Naive B cell (primary cell): ENCODE measurements at regions not wholly inside any gene's neighbourhood (a gene's known extent, or its start where the extent isn't known, plus 50 kb on each side); places are given as distances from the start of the nearest gene placed in this dataset.

Source experiments
- ATAC-seq, 2 donors: fragments of 150-1000 bp; cut with Tn5 transposase; 2 replicates each; pipeline ENCODE4 v1.10.0; 2021; ENCODE audit warnings: low read depth in 2 of 2, mild to moderate bottlenecking in 2 of 2, moderate library complexity in 2 of 2
- DNase-seq: peaks from one replicate; pipeline ENCODE4 v3.0.0; 2022
- H3K27ac Mint-ChIP-seq, 6 donors: one replicate each; pipeline ENCODE4 v1.8.0; 2020 to 2022; ENCODE audit warnings: mild to moderate bottlenecking in 6 of 6, mixed read lengths in 6 of 6, moderate library complexity in 5 of 6, inconsistent platforms in 2 of 6
- H3K27me3 Mint-ChIP-seq, 3 donors: one replicate each; pipeline ENCODE4 v1.8.0; 2021 to 2022; ENCODE audit warnings: mixed read lengths in 3 of 3, mild to moderate bottlenecking in 1 of 3
- H3K36me3 Mint-ChIP-seq, 2 donors: one replicate each; pipeline ENCODE4 v1.8.0; 2020 to 2022; ENCODE audit warnings: mixed read lengths in 2 of 2, inconsistent platforms in 1 of 2, mild to moderate bottlenecking in 1 of 2
- H3K4me1 Mint-ChIP-seq, 3 donors: one replicate each; pipeline ENCODE4 v1.8.0; 2020 to 2022; ENCODE audit warnings: mixed read lengths in 3 of 3, inconsistent platforms in 1 of 3, mild to moderate bottlenecking in 1 of 3, moderate library complexity in 1 of 3
- H3K4me3 Mint-ChIP-seq, 8 donors: one replicate each; pipeline ENCODE4 v1.8.0; 2020 to 2022; ENCODE audit warnings: mild to moderate bottlenecking in 8 of 8, mixed read lengths in 8 of 8, moderate library complexity in 8 of 8, inconsistent platforms in 2 of 8
- H3K9me3 Mint-ChIP-seq, 7 donors: one replicate each; pipeline ENCODE4 v1.8.0; 2020 to 2022; ENCODE audit warnings: mixed read lengths in 7 of 7, mild to moderate bottlenecking in 5 of 7, inconsistent platforms in 2 of 7, moderate library complexity in 1 of 7

DNA sequence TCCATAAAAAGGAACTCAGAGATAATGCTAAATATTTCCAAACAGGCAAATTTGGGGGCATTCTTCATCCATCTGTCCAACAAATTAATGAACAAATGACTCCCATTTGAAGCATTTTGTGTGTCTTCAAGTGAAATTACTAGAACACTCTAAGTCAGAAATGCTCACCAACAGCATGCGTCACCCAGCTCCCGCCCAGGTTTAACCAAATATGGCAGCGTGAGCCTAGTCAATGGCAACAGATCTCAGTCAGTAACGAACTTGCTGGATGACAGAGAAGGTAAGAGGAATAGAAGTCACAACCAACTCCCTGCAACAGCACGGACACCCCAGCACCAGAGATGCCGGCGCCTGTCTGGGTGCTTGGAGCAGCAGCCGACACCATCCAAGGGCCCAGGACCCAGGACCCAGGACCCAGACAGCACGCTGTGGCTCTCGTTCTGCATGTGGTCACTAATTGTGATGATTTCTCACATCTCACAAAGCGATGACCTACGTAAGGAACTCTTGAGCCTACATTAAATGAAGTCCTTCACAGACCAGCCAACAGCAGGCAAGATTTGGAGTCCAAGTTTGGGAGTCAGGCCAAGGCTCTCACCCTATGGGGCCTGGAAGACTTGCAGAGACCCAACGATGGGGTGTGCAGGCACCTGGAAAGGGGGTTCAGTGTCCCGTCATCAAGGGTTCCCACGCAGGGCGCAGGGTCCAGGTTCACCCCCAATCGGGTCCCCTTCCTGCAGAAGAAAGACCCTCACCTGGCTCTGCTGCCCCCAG is 556.9 kb downstream of the BRD1 start:
- Mint-ChIP-seq H3K4me3 (no peak overlapping the region), H3K27me3 (peaks cover 20 to 57% (median 48%) of the 10 kb centered on the region in 3 donors)

DNA sequence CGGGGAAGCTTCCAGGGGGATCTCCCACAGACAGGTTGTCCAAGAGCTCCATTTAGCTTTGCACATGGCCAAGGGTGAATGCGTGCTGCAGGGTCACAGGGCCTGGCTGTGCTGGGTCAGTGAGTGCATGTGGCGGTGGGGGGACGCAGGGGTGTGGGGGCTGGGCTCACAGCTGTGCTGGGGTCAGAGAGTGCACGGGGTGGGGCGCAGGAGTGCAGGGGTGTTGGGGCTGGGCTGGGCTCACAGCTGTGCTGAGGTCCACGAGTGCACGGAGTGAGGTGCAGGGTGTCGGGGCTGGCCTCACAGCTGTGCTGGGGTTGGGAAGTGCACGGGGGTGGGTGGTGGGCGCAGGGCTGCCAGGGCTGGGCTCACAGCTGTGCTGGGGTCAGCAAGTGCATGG is 557.7 kb downstream of the BRD1 start:
- Mint-ChIP-seq H3K4me3 (no peak overlapping the region), H3K27ac (no peak overlapping the region), H3K27me3 (peaks cover 16 to 57% (median 54%) of the 10 kb centered on the region in 3 donors), H3K36me3 (no peaks in the 10 kb centered on the region), H3K4me1 (no peaks in the 10 kb centered on the region), H3K9me3 (no peaks in the 10 kb centered on the region)
- DNase-seq (no peak), ATAC-seq (no peak)

More for the DNA sequence above, 556.9 kb downstream of the BRD1 start:
- Mint-ChIP-seq H3K9me3 (no peaks in the 10 kb centered on the region), H3K36me3 (no peaks in the 10 kb centered on the region), H3K27ac (no peak overlapping the region), H3K4me1 (no peaks in the 10 kb centered on the region)
- ATAC-seq = no peak
- DNase-seq = no peak

- Mint-ChIP-seq H3K4me1 (no peaks in the 10 kb centered on the region), H3K9me3 (no peaks in the 10 kb centered on the region), H3K27me3 (peaks cover 19 to 60% (median 53%) of the 10 kb centered on the region in 3 donors), H3K4me3 (no peak overlapping the region), H3K27ac (no peak overlapping the region), H3K36me3 (no peaks in the 10 kb centered on the region)
- no peak for DNase-seq
- no peak for ATAC-seq
Observed at GRCh38 chr22:49269371-49269770, 558.3 kb downstream of the BRD1 start.

DNA sequence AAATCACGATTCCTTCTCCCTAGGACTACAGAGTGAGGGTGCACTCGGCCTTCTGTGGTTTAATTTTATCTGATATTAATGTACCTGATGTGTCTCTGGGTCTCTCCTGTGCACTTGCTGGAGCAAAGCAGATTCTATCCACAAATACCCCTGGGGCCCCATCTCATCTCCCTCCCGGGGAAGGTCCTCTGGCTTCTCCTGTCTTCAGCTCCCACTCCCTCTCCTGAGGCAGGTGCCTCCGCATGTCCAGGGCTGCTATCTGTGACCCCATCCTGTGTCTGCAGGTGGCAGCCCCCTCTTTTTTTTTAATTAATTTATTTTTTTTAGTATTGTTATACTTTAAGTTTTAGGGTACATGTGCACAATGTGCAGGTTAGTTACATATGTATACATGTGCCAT is 558.7 kb downstream of the BRD1 start:
- peaks cover 21 to 60% (median 52%) of the 10 kb centered on the region in 3 donors for H3K27me3 Mint-ChIP-seq
- DNase-seq = no peak
- ATAC-seq = no peak
- H3K9me3 Mint-ChIP-seq = no peaks in the 10 kb centered on the region
- no peaks in the 10 kb centered on the region for H3K4me1 Mint-ChIP-seq
- H3K36me3 Mint-ChIP-seq = no peaks in the 10 kb centered on the region
- no peak overlapping the region for H3K4me3 Mint-ChIP-seq
- H3K27ac Mint-ChIP-seq = no peak overlapping the region

- Mint-ChIP-seq H3K27ac (no peak overlapping the region), H3K36me3 (no peaks in the 10 kb centered on the region), H3K27me3 (peaks cover 21 to 60% (median 52%) of the 10 kb centered on the region in 3 donors), H3K9me3 (no peaks in the 10 kb centered on the region), H3K4me1 (no peaks in the 10 kb centered on the region), H3K4me3 (no peak overlapping the region)
- no peak for DNase-seq
- ATAC-seq = no peak
Observed at GRCh38 chr22:49267996-49268395, 559.7 kb downstream of the BRD1 start.

GRCh38 chr22:49266561-49267519 is 560.8 kb downstream of the BRD1 start:
- no peak for ATAC-seq
- no peaks in the 10 kb centered on the region for H3K36me3 Mint-ChIP-seq

GRCh38 chr22:49264696-49265095 is 563.0 kb downstream of the BRD1 start:
- ATAC-seq (no peak), DNase-seq (no peak)
- no peaks in the 10 kb centered on the region for H3K36me3 Mint-ChIP-seq
- no peak overlapping the region for H3K4me3 Mint-ChIP-seq
- no peak overlapping the region for H3K27ac Mint-ChIP-seq
- peaks cover 17 to 39% (median 27%) of the 10 kb centered on the region in 3 donors for H3K27me3 Mint-ChIP-seq
- H3K4me1 Mint-ChIP-seq = no peaks in the 10 kb centered on the region
- peaks cover 0 to 6% (median 0%) of the 10 kb centered on the region in 7 donors for H3K9me3 Mint-ChIP-seq

More at GRCh38 chr22:49266561-49267519, 560.8 kb downstream of the BRD1 start:
- no peak for DNase-seq
- no peak overlapping the region for H3K27ac Mint-ChIP-seq
- no peaks in the 10 kb centered on the region for H3K9me3 Mint-ChIP-seq
- peaks cover 21 to 56% (median 46%) of the 10 kb centered on the region in 3 donors for H3K27me3 Mint-ChIP-seq
- H3K4me3 Mint-ChIP-seq = no peak overlapping the region
- no peaks in the 10 kb centered on the region for H3K4me1 Mint-ChIP-seq

DNA sequence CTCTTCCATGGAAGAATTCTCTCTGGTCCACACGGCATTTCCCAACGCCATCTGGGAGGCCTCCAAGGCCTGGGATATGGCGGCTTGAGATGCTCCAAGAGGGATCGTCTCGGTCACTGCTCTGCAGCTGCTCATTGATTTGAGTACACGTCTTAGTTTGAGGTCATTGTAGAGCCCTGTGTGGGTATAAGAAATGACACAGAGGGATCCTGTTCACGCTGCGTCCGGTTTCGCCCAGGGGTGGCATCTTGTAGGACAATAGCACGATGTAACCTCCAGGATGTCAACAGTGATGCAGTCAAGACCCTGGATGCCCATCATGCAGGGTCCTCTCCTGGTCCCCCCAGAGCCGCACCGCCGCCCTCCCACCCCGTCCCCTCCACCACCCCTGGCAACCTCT is 564.6 kb downstream of the BRD1 start:
- Mint-ChIP-seq H3K27me3 (peaks cover 9 to 23% (median 11%) of the 10 kb centered on the region in 3 donors), H3K4me3 (no peak overlapping the region), H3K4me1 (no peaks in the 10 kb centered on the region), H3K27ac (no peak overlapping the region), H3K36me3 (no peaks in the 10 kb centered on the region), H3K9me3 (peaks cover 0 to 6% (median 0%) of the 10 kb centered on the region in 7 donors)
- DNase-seq (no peak), ATAC-seq (no peak)

DNA sequence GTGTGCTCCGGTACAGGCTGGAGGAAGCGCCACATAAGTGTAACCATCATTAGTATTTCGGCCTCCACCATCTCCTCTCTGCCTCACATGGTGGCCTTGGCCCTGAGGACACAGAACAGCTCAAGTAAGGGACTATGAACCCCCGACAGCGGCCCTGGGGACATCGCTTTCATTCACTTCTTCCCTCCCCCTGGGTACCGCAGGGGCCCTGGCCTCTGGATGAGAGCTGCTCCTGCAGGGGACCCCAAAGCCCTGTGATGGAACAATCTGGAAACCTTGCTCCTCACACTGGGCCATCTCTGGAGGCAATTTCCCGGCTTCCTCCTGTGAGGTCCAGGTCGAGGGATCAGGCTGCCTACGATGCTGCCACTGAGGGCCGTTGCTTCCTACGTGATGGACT is 565.5 kb downstream of the BRD1 start:
- H3K4me3 Mint-ChIP-seq = no peak overlapping the region
- ATAC-seq = no peak
- peaks cover 2 to 14% (median 5%) of the 10 kb centered on the region in 3 donors for H3K27me3 Mint-ChIP-seq
- no peaks in the 10 kb centered on the region for H3K36me3 Mint-ChIP-seq
- peaks cover 0 to 6% (median 0%) of the 10 kb centered on the region in 7 donors for H3K9me3 Mint-ChIP-seq
- H3K4me1 Mint-ChIP-seq = no peaks in the 10 kb centered on the region
- no peak overlapping the region for H3K27ac Mint-ChIP-seq
- no peak for DNase-seq

DNA sequence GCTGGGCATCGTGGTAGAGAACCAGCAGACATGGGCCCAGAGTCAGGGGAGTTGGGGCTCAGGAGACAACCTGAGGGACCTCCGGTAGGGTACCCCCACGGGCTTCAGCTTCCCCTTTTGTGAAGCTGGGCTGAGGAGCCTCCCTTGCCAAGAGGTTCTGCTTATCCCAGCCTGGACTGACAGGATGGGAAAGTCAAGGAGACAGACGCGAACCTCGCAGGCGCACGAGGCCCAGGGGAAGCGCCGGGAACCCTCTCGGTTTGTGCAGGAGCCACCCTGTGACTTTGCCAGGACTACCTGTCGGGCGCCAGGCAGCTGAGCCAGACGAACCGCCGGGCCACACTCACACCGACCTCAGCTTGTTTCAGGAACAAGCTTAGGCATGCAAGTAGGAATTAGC is 566.1 kb downstream of the BRD1 start:
- ATAC-seq (no peak), DNase-seq (no peak)
- no peak overlapping the region for H3K27ac Mint-ChIP-seq
- peaks cover 0 to 6% (median 0%) of the 10 kb centered on the region in 7 donors for H3K9me3 Mint-ChIP-seq
- no peaks in the 10 kb centered on the region for H3K4me1 Mint-ChIP-seq
- peaks cover 0 to 12% (median 5%) of the 10 kb centered on the region in 3 donors for H3K27me3 Mint-ChIP-seq
- no peak overlapping the region for H3K4me3 Mint-ChIP-seq
- H3K36me3 Mint-ChIP-seq = no peaks in the 10 kb centered on the region

DNA sequence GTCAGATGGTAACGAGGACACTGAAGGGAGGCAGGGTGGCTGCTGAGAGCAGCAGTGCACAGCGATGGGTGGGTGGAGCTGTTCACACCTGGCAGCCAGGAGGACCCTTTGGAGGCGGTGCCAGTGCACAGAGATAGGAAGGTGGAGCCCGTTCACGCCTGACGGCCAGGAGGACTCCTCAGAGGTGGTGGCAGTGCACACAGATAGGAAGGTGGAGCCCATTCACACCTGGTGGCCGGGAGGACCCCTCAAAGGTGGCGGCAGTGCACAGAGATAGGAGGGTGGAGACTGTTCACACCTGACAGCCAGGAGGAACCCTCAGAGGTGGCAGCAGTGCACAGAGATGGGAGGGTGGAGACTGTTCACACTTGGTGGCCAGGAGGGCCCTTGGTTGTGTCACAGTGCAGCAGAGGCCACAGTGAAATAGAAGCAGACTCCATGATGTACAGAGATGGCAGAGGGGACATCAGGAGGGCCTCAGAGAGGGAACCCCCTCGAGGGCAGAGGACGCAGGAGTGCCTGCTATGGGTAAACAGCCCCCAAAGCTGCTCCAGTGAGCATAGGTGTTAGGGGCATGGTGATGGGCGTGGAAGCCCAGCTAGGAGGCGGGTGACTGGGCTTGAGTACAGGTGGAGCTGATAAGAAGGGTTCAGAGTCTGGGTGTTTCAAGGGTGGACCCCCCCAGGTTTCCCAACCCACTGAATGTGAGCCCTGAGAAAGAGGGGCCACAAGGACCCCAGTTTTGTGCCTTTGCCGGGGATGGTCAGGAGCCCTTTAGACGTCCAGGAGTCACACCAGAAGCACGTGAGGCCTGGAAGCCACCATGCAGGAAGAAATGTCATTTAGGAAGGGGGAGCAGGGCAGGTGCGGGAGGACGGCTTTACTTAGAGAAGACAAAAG is 566.7 kb downstream of the BRD1 start:
- no peak for ATAC-seq
- H3K36me3 Mint-ChIP-seq = no peaks in the 10 kb centered on the region
- DNase-seq = no peak
- H3K27me3 Mint-ChIP-seq = peaks cover 0 to 19% (median 11%) of the 10 kb centered on the region in 3 donors
- H3K4me3 Mint-ChIP-seq = peak overlapping the region in 2 of 8 donors; percentile 32 to 45
- H3K4me1 Mint-ChIP-seq = no peaks in the 10 kb centered on the region
- H3K27ac Mint-ChIP-seq = no peak overlapping the region
- H3K9me3 Mint-ChIP-seq = peaks cover 0 to 6% (median 0%) of the 10 kb centered on the region in 7 donors

DNA sequence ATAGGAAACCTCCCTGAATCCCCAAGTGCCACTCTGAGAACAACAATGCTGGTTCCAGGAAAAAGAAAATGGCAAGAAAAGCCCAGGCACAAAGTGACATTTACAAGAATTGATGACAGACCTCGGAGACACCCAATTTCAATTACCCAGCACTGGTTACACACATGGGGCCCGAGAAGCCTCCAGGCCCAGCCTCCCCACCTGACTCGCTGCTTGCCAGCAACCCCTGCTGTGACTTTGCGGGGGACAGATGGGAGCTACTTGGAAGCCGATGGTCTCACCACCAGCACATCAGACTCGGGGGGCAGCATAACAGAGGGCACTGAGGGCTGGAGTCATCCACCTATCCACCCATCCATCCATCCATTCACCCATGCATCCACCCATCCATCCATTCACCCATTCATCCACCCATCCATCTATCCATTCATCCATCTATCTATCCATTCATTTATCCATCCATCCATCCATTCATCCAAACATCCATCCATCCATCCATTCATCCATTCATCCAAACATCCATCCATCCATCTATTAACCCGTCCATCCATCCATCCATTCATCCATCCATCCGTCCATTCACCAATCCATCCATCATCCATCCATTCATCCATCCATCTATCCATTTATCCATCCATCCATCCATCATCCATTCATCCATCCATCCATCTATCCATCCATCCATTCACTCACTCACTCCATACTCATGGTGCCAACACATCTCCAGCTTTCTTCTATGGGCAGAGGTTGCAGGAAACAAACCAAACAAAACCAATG is 567.6 kb downstream of the BRD1 start:
- no peaks in the 10 kb centered on the region for H3K36me3 Mint-ChIP-seq
- no peak for DNase-seq
- H3K4me3 Mint-ChIP-seq = peak overlapping the region in 1 of 8 donors; percentile 32
- H3K4me1 Mint-ChIP-seq = no peaks in the 10 kb centered on the region
- H3K9me3 Mint-ChIP-seq = peaks cover 0 to 6% (median 0%) of the 10 kb centered on the region in 7 donors
- peaks cover 0 to 15% (median 11%) of the 10 kb centered on the region in 3 donors for H3K27me3 Mint-ChIP-seq
- no peak overlapping the region for H3K27ac Mint-ChIP-seq
- no peak for ATAC-seq
